ENCODE measurements at regions not wholly inside any gene's neighbourhood (a gene's known extent, or its start where the extent isn't known, plus 50 kb on each side); places are given as distances from the start of the nearest gene placed in this dataset.

DNA sequence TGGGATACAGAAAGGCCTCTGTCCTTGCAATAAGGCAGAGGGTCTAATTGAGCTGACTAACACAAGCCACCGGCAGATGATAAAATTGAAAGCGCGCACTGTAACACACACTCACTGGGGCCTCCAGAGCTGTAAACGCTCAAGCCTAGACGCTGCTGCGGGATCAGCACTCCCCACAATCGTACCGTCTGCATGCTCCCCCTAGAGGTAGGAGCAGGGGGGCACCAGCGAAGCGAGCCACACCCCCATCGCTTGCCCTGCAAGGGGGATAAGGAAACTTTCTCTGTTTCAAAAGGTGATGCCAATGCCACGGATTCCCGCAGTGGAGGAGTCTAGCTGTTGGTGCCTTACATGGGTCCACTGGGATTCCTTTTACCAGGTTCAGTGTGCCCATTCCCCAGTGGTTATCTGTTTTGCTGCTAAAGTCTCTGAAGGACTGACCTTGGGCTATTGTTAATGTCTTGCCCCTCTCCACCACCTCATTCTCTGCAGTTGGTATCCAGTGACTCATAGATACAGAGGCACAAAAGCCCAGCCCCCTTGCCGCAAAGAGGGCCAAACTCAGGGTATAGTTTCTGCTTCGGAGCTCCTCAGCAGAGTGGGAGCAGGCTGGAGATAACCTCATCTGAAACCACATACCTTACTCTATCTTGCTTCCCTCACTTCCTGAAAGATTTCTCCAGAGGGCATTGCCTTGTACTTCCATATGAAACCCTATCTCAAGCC lies 139.3 kb upstream of the KBTBD8 start:
- Mint-ChIP-seq H3K27me3 (ENCODE audit: unreplicated experiment) (peaks cover 38% of the 10 kb centered on the region), H3K9me3 (ENCODE audit: unreplicated experiment) (no peaks in the 10 kb centered on the region), H3K36me3 (ENCODE audit: unreplicated experiment) (no peaks in the 10 kb centered on the region), H3K4me3 (ENCODE audit: unreplicated experiment) (no peak overlapping the region), H3K4me1 (ENCODE audit: unreplicated experiment) (no peaks in the 10 kb centered on the region), H3K27ac (ENCODE audit: unreplicated experiment) (no peak overlapping the region)
- TF ChIP-seq, protein P1, sequence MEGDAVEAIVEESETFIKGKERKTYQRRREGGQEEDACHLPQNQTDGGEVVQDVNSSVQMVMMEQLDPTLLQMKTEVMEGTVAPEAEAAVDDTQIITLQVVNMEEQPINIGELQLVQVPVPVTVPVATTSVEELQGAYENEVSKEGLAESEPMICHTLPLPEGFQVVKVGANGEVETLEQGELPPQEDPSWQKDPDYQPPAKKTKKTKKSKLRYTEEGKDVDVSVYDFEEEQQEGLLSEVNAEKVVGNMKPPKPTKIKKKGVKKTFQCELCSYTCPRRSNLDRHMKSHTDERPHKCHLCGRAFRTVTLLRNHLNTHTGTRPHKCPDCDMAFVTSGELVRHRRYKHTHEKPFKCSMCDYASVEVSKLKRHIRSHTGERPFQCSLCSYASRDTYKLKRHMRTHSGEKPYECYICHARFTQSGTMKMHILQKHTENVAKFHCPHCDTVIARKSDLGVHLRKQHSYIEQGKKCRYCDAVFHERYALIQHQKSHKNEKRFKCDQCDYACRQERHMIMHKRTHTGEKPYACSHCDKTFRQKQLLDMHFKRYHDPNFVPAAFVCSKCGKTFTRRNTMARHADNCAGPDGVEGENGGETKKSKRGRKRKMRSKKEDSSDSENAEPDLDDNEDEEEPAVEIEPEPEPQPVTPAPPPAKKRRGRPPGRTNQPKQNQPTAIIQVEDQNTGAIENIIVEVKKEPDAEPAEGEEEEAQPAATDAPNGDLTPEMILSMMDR (IDR thresholded peaks at IDR 0.05): peak; percentile 14
- DNase-seq (ENCODE audit: extremely low spot score, unreplicated experiment): no peak

DNA sequence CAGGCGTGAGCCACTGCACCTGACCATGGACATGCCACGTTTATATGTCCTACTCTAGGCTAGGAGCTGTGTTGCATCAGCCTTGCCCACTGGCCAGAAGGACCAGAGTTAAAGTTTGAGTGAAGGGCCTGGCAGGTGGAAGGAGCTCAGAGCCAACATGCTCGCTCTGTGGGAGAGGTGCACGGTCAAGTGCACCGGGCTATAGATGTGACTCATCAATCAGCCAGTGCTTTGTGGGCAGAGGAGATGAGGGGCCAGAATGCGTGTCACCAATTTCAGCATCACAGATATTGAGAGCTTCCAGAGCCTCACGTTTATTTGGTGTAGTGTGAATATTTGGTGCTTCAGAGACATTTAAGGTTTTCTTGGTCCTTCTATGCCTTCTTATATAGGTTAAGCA lies 137.3 kb upstream of the KBTBD8 start:
- no peak for DNase-seq (ENCODE audit: extremely low spot score, unreplicated experiment)
- no peaks in the 10 kb centered on the region for H3K9me3 Mint-ChIP-seq (ENCODE audit: unreplicated experiment)
- H3K36me3 Mint-ChIP-seq (ENCODE audit: unreplicated experiment): no peaks in the 10 kb centered on the region
- H3K27me3 Mint-ChIP-seq (ENCODE audit: unreplicated experiment): peaks cover 22% of the 10 kb centered on the region
- H3K4me3 Mint-ChIP-seq (ENCODE audit: unreplicated experiment): no peak overlapping the region
- no peaks in the 10 kb centered on the region for H3K4me1 Mint-ChIP-seq (ENCODE audit: unreplicated experiment)
- TF ChIP-seq, protein P1 (IDR thresholded peaks at IDR 0.05): no peak
- no peak overlapping the region for H3K27ac Mint-ChIP-seq (ENCODE audit: unreplicated experiment)

DNA sequence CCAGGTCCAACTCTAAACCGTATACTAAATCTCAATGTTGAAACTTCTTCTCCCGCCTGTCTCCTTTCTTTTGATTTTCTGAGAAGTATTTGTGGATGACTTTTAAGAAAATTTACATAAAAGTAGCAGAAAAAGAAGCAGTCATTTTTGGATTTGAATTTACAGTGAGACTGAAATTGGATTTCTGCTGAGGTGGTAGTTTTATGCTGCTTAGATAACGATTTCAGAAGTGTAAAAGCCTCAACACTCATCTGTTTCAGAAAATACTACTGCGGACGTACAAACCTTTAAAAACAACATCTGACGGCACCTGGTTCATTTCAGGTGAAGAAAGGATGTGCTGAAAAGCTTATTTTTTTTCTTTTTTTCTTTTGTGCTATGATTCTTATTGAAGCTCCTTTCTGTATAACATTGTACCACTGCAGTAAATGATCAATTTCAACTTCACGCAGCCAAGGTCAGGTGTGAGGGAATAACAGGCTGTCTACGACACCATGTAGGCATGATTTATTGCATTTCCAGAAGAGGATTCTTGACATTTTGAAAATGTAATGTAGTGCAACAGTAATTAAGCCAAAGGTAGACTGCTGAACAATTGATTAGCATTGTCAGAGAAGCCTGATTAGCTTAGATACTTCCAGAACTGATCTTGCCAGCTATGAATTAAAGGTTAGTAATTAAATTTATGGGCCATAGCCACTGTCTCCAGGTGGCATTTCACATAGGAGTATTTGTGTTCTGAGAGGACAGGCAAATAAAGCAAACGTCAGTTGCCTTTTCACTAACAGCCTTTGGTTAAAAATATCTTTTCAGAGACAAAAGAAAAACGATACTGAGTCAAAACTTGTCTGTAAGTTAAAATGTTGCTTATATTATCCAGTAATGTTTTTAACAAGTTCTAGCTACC lies 134.6 kb upstream of the KBTBD8 start:
- TF ChIP-seq, protein P1 (IDR thresholded peaks at IDR 0.05): no peak
- no peak overlapping the region for H3K4me3 Mint-ChIP-seq (ENCODE audit: unreplicated experiment)
- DNase-seq (ENCODE audit: extremely low spot score, unreplicated experiment): no peak
- no peaks in the 10 kb centered on the region for H3K9me3 Mint-ChIP-seq (ENCODE audit: unreplicated experiment)
- no peak overlapping the region for H3K27ac Mint-ChIP-seq (ENCODE audit: unreplicated experiment)
- H3K4me1 Mint-ChIP-seq (ENCODE audit: unreplicated experiment): no peaks in the 10 kb centered on the region
- H3K36me3 Mint-ChIP-seq (ENCODE audit: unreplicated experiment): no peaks in the 10 kb centered on the region
- H3K27me3 Mint-ChIP-seq (ENCODE audit: unreplicated experiment): peaks cover 23% of the 10 kb centered on the region

DNA sequence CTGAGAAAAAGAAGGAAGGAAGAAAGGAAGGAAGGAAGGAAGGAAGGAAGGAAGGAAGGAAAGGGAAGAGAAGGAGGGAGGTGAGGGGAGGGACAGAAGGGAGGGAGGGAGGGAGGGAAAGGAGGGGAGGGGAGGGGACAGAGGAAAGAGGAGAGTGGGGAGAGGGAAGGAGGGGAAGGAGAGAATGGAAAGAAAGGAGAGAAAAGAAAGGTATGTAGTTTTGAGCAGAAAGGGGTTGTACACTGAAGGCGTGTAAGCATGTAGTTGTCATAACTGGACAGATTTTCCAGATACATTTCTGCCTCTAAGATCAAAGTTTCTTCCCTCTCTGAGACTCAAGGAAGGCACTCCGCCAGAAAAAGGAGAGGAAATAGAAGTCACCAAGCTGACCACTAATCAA lies 113.4 kb upstream of the KBTBD8 start:
- no peak for DNase-seq (ENCODE audit: extremely low spot score, unreplicated experiment)
- no peaks in the 10 kb centered on the region for H3K9me3 Mint-ChIP-seq (ENCODE audit: unreplicated experiment)
- H3K27me3 Mint-ChIP-seq (ENCODE audit: unreplicated experiment): peaks cover 24% of the 10 kb centered on the region
- H3K36me3 Mint-ChIP-seq (ENCODE audit: unreplicated experiment): no peaks in the 10 kb centered on the region
- no peak overlapping the region for H3K4me3 Mint-ChIP-seq (ENCODE audit: unreplicated experiment)
- H3K27ac Mint-ChIP-seq (ENCODE audit: unreplicated experiment): no peak overlapping the region
- TF ChIP-seq, protein P1 (IDR thresholded peaks at IDR 0.05): no peak
- no peaks in the 10 kb centered on the region for H3K4me1 Mint-ChIP-seq (ENCODE audit: unreplicated experiment)

Data from osteocyte (in vitro differentiated cells).